HL-60 (cell line): ENCODE measurements at regions not wholly inside any gene's neighbourhood (a gene's known extent, or its start where the extent isn't known, plus 50 kb on each side); places are given as distances from the start of the nearest gene placed in this dataset.

Experiments
- DNase-seq, 2 experiments: peaks; one replicate each; pipeline ENCODE4 v3.0.0-alpha.2; 2010 to 2020; ENCODE audit warnings: low read depth in 1 of 2, low spot score in 1 of 2
- H3K27ac ChIP-seq: fragments of 250-450 bp; sonication (Bioruptor Pico); replicated peaks from 2 replicates; pipeline ENCODE4 v1.5.1; 2020; ENCODE audit warnings: mild to moderate bottlenecking, moderate library complexity
- H3K27me3 ChIP-seq: fragments of 250-450 bp; sonication (Bioruptor Pico); 2 replicates; pipeline ENCODE4 v1.5.1; 2021; ENCODE audit warnings: mild to moderate bottlenecking, moderate library complexity; ENCODE audit not compliant: insufficient read depth, poor library complexity, severe bottlenecking
- H3K4me3 ChIP-seq: replicated peaks from 2 replicates; pipeline ENCODE4 v1.5.1; 2011; ENCODE audit warnings: mild to moderate bottlenecking, control low read depth, low read length; ENCODE audit not compliant: insufficient read depth
- CTCF ChIP-seq: IDR thresholded peaks from one replicate; pipeline ENCODE4 v1.5.1; 2011; ENCODE audit warnings: low read length, control low read depth, inconsistent platforms; ENCODE audit not compliant: insufficient read depth
- GABPA ChIP-seq: IDR thresholded peaks from 2 replicates; pipeline ENCODE4 v1.6.1; 2012; ENCODE audit warnings: low read depth
- POLR2AphosphoS5 ChIP-seq: IDR thresholded peaks from 2 replicates; pipeline ENCODE4 v1.6.1; 2012; ENCODE audit warnings: low read depth
- SPI1 ChIP-seq: IDR thresholded peaks from 2 replicates; pipeline ENCODE4 v1.6.1; 2012; ENCODE audit warnings: low read depth, mild to moderate bottlenecking, borderline replicate concordance
- TF ChIP-seq, protein P1 (sequence below): IDR thresholded peaks from 2 replicates; pipeline ENCODE4 v1.6.1; 2012; ENCODE audit warnings: low read depth; ENCODE audit not compliant: insufficient replicate concordance

DNA sequence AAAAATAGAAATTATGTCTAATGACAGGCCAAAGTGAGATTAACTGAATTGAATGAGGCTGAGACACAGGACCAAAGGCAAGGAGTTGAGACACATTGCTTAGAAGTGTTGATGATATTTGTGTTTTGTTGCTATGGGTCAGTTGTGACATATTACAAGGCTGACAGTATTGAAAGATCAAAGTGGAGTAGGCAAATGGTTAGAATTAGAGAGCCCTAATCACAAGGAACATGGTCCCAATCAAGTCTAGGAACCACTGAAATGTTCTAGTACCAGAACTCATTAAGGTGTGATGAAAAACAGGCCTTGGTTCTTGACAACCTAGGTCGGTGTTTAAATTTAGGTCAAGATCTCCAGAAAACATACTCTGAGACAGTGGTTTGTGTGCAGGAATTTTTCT is 896.3 kb upstream of the HS3ST1 start:
- no peak overlapping the region for H3K27ac ChIP-seq
- H3K4me3 ChIP-seq, result no peak overlapping the region
- TF ChIP-seq, protein P1, sequence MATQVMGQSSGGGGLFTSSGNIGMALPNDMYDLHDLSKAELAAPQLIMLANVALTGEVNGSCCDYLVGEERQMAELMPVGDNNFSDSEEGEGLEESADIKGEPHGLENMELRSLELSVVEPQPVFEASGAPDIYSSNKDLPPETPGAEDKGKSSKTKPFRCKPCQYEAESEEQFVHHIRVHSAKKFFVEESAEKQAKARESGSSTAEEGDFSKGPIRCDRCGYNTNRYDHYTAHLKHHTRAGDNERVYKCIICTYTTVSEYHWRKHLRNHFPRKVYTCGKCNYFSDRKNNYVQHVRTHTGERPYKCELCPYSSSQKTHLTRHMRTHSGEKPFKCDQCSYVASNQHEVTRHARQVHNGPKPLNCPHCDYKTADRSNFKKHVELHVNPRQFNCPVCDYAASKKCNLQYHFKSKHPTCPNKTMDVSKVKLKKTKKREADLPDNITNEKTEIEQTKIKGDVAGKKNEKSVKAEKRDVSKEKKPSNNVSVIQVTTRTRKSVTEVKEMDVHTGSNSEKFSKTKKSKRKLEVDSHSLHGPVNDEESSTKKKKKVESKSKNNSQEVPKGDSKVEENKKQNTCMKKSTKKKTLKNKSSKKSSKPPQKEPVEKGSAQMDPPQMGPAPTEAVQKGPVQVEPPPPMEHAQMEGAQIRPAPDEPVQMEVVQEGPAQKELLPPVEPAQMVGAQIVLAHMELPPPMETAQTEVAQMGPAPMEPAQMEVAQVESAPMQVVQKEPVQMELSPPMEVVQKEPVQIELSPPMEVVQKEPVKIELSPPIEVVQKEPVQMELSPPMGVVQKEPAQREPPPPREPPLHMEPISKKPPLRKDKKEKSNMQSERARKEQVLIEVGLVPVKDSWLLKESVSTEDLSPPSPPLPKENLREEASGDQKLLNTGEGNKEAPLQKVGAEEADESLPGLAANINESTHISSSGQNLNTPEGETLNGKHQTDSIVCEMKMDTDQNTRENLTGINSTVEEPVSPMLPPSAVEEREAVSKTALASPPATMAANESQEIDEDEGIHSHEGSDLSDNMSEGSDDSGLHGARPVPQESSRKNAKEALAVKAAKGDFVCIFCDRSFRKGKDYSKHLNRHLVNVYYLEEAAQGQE, result no peak
- no peak for TF ChIP-seq POLR2AphosphoS5
- no peak for TF ChIP-seq SPI1
- TF ChIP-seq CTCF, result no peak
- no peak for TF ChIP-seq GABPA
- no peaks in the 10 kb centered on the region for H3K27me3 ChIP-seq
- DNase-seq, result no peak

- no peak overlapping the region for H3K4me3 ChIP-seq
- no peak for DNase-seq
- no peak overlapping the region for H3K27ac ChIP-seq
- H3K27me3 ChIP-seq, result no peaks in the 10 kb centered on the region
- no peak for TF ChIP-seq SPI1
- TF ChIP-seq, protein P1, result no peak
- no peak for TF ChIP-seq POLR2AphosphoS5
- TF ChIP-seq CTCF, result no peak
- TF ChIP-seq GABPA, result no peak
These were observed 891.1 kb upstream of the HS3ST1 start for GRCh38 chr4:12319765-12320164.

DNA sequence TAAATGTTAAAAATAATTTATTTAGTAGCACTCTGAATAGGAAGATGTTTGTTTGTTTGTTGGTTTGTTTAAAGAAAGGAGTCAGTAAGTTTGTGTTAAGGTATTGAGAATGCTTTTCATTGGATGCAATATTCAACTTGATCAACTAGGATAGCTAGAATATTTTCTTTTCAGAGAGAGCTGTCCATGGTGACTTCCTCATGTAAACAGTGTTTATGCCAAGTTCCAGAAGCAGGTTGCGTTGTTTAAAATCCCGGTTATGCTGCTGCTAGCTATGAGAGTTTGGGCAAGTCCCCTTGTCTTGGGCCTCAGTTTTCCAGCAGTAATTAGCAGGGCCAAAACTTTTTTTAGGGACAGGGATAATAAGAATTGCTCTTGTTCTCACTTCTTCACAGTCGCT is 876.2 kb upstream of the HS3ST1 start:
- no peak overlapping the region for H3K4me3 ChIP-seq
- H3K27ac ChIP-seq, result no peak overlapping the region
- no peaks in the 10 kb centered on the region for H3K27me3 ChIP-seq
- no peak for TF ChIP-seq SPI1
- TF ChIP-seq, protein P1, result peak; percentile 84
- no peak for DNase-seq

DNA sequence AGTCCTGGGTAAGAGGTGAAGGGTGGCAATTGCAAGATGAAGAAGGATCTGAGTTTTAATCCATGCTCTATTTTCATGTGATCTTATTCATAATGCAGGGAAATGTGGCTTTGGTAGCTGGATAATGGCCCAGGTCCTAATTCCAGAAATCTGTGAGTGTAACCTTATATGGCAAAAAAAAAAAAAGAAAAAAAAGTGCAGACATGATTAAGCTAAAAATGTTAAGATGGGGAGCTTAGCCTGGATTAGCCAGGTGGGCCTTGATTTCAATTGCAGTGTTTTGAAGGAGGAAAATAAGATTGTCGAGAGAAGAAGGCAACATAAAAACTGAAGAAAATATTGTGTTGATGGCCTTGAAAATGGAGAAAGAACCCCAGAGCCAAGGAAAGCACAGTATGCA is 867.7 kb upstream of the HS3ST1 start:
- Histone ChIP-seq H3K27me3 (no peaks in the 10 kb centered on the region), H3K27ac (no peak overlapping the region), H3K4me3 (no peak overlapping the region)
- no peak for DNase-seq
- no peak for TF ChIP-seq POLR2AphosphoS5
- no peak for TF ChIP-seq GABPA
- TF ChIP-seq, protein P1, result no peak
- no peak for TF ChIP-seq SPI1
- no peak for TF ChIP-seq CTCF
